ENCODE measurements at regions not wholly inside any gene's neighbourhood (a gene's known extent, or its start where the extent isn't known, plus 50 kb on each side); places are given as distances from the start of the nearest gene placed in this dataset.

DNA sequence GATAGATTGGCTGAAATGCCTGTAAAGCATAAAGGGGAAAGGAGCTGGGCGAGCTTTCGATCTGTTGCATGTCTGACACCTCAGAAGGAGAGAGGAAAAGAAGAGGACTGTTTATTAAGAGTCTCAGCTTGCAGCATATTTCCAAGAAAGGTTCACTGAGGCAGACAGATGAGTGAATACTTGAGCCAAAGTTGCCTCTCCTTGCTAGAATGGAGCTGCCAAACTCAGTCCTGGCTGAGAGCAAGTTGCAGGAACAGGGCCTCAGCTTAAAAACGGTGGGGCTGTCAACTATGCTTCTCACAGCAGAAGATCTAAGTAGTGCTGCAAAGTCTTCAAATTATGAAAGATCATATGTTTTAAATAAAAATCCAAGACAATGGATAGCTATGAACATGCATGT is 707.5 kb downstream of the PCDH7 start:
- DNase-seq (no peak), ATAC-seq (no peak)
- H3K36me3 ChIP-seq: no peaks in the 10 kb centered on the region
- no peak overlapping the region for H3K4me3 ChIP-seq
- intact Hi-C loops (cut with DNase I; ENCODE audit: low total_unique reads) (no loop called here), in situ Hi-C loops (cut with MboI; ENCODE audit: low sequenced_read_pairs in 4 of 4) (no loop called here)
- no peak overlapping the region for H3K27ac ChIP-seq
- no peaks in the 10 kb centered on the region for H3K9me3 ChIP-seq
- H3K27me3 ChIP-seq: no peaks in the 10 kb centered on the region
- H3K4me1 ChIP-seq: no peaks in the 10 kb centered on the region
- no peak for TF ChIP-seq POLR2A (IDR thresholded peaks at IDR 0.05)
- TF ChIP-seq, protein P1, sequence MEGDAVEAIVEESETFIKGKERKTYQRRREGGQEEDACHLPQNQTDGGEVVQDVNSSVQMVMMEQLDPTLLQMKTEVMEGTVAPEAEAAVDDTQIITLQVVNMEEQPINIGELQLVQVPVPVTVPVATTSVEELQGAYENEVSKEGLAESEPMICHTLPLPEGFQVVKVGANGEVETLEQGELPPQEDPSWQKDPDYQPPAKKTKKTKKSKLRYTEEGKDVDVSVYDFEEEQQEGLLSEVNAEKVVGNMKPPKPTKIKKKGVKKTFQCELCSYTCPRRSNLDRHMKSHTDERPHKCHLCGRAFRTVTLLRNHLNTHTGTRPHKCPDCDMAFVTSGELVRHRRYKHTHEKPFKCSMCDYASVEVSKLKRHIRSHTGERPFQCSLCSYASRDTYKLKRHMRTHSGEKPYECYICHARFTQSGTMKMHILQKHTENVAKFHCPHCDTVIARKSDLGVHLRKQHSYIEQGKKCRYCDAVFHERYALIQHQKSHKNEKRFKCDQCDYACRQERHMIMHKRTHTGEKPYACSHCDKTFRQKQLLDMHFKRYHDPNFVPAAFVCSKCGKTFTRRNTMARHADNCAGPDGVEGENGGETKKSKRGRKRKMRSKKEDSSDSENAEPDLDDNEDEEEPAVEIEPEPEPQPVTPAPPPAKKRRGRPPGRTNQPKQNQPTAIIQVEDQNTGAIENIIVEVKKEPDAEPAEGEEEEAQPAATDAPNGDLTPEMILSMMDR (IDR thresholded peaks at IDR 0.05 in 4 of 5, conservative IDR thresholded peaks at IDR 0.05 in 1 of 5): no peak

DNA sequence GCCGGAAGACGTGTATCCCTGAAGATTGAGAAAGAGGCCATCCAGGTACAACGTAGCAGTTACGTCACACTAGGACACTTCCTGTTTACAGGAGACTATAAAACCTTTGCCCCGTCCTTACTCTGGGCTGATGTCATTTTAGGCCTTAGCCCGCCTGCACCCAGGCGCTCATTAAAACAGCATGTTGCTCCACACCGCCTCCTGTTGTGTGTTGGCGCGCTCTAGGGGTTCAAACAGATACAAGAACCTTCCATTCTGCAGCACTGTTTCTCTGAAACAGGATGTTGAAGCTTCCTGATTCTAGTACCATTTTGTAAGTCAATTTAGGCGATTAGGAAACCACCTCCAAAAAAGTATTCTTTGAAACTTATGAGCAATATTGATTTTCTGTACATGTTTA is 722.1 kb downstream of the PCDH7 start:
- TF ChIP-seq, protein P1 (IDR thresholded peaks at IDR 0.05 in 4 of 5, conservative IDR thresholded peaks at IDR 0.05 in 1 of 5): no peak
- intact Hi-C loops (cut with DNase I; ENCODE audit: low total_unique reads) (no loop called here), in situ Hi-C loops (cut with MboI; ENCODE audit: low sequenced_read_pairs in 4 of 4) (no loop called here)
- DNase-seq (no peak), ATAC-seq (no peak)
- Histone ChIP-seq H3K27ac (no peak overlapping the region), H3K27me3 (no peaks in the 10 kb centered on the region), H3K36me3 (no peaks in the 10 kb centered on the region), H3K4me3 (no peak overlapping the region), H3K9me3 (no peaks in the 10 kb centered on the region), H3K4me1 (no peaks in the 10 kb centered on the region)

DNA sequence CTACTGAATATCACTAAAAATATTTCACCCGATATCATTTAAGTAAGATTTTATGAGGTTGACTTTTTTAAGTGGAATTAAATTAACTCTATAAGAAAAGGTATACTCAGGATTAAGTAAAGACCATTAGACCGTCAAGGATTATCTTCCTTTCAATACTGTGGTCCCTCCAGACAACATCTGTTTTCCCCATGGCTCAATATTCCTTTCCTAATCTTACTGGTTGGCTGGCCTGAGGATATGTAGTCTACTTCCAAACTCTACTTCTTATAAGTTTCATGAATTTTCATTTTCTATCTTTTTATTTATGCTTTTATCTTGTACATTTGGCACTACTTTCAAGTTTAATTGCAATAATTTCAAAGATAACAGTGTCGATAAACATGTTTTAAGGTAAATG is 725.4 kb downstream of the PCDH7 start:
- H3K27ac ChIP-seq: no peak overlapping the region
- no peaks in the 10 kb centered on the region for H3K4me1 ChIP-seq
- ATAC-seq (no peak), DNase-seq (no peak)
- no peak overlapping the region for H3K4me3 ChIP-seq
- H3K36me3 ChIP-seq: no peaks in the 10 kb centered on the region
- intact Hi-C loops (cut with DNase I; ENCODE audit: low total_unique reads) (no loop called here), in situ Hi-C loops (cut with MboI; ENCODE audit: low sequenced_read_pairs in 4 of 4) (no loop called here)
- H3K27me3 ChIP-seq: no peaks in the 10 kb centered on the region
- TF ChIP-seq, protein P1 (IDR thresholded peaks at IDR 0.05 in 4 of 5, conservative IDR thresholded peaks at IDR 0.05 in 1 of 5): no peak
- no peak for TF ChIP-seq POLR2A (IDR thresholded peaks at IDR 0.05)
- no peaks in the 10 kb centered on the region for H3K9me3 ChIP-seq

DNA sequence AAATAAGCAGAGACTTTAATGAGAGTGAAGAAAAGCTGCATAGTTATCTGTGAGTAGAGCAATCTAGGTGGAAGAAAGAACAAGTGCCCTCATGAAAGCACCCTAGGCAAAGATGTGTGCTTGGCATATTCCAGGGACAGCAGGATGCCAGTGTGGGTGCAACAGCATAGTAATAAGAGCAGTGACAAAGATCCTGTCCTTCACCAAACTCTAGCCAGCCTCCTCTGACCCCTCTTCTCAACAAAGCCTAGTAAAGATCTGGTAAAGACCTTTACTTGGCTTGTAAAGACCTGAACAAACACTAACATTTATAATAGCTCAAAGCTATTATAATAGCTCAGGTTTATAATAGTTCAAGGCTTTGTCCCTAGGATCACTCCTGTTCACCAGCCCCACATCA is 735.4 kb downstream of the PCDH7 start:
- Histone ChIP-seq H3K27ac (no peak overlapping the region), H3K9me3 (no peaks in the 10 kb centered on the region), H3K36me3 (no peaks in the 10 kb centered on the region), H3K4me1 (no peaks in the 10 kb centered on the region), H3K4me3 (no peak overlapping the region), H3K27me3 (no peaks in the 10 kb centered on the region)
- intact Hi-C loops (cut with DNase I; ENCODE audit: low total_unique reads) (no loop called here), in situ Hi-C loops (cut with MboI; ENCODE audit: low sequenced_read_pairs in 4 of 4) (no loop called here)
- no peak for TF ChIP-seq POLR2A (IDR thresholded peaks at IDR 0.05)
- TF ChIP-seq, protein P1 (IDR thresholded peaks at IDR 0.05 in 4 of 5, conservative IDR thresholded peaks at IDR 0.05 in 1 of 5): no peak
- ATAC-seq (no peak), DNase-seq (no peak)

DNA sequence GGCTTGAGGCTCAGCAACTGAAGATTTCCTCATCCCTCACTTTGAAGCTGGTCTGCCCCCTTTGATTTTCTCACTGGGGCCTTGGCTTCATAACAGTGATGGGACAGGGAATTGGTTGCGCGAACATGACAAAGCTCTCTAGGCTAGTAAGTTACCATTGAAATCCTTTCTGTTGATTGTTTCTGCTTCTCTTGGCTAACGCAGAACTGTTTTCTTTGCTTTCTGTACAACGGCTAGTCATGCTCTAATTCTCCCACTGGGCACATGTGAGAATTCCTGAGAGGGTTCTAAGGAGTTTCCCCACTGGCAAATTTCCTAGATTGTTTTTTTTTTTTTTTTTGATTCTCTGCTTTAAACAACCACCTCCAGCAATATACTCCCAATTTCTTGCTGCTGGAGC is 738.6 kb downstream of the PCDH7 start:
- intact Hi-C loops (cut with DNase I; ENCODE audit: low total_unique reads): no loop called here
- Histone ChIP-seq H3K4me1 (no peaks in the 10 kb centered on the region), H3K36me3 (no peaks in the 10 kb centered on the region), H3K4me3 (no peak overlapping the region), H3K27me3 (no peaks in the 10 kb centered on the region), H3K27ac (no peak overlapping the region), H3K9me3 (no peaks in the 10 kb centered on the region)
- in situ Hi-C loops (cut with MboI; ENCODE audit: low sequenced_read_pairs in 4 of 4): no loop called here
- DNase-seq: no peak
- ATAC-seq: no peak
- no peak for TF ChIP-seq POLR2A (IDR thresholded peaks at IDR 0.05)
